SH-SY5Y (cell line): ENCODE measurements at regions not wholly inside any gene's neighbourhood (a gene's known extent, or its start where the extent isn't known, plus 50 kb on each side); places are given as distances from the start of the nearest gene placed in this dataset.

Experiments
- GATA2 ChIP-seq: IDR thresholded peaks from 2 replicates; pipeline ENCODE4 v1.6.1; 2011; ENCODE audit warnings: mild to moderate bottlenecking, low read depth, low read length
- GATA3 ChIP-seq: IDR thresholded peaks from 2 replicates; pipeline ENCODE4 v1.6.1; 2011; ENCODE audit warnings: low read depth, mild to moderate bottlenecking, low read length, moderate library complexity

DNA sequence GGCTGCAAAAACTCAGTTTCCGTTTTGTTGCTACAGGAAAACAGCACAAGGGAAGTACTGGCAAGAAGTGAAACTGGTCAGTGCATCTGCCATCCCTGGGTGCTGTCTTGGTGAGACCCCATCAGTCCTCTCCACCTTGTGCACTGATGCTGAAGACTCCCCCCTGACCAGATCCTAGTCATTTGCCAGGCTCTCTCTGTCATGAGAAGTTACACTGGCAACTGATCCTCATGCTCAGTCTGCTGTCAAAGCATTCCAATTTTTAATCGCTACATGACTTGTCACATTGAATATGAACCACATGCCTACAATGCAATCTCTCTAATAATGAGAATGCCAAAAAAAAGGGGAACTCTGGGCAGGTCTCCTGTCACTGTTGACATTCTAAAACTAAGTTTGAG, 296.5 kb downstream of the ZIC1 start:
- no peak for TF ChIP-seq GATA2
- no peak for TF ChIP-seq GATA3
